SK-N-SH (cell line): ENCODE measurements at regions not wholly inside any gene's neighbourhood (a gene's known extent, or its start where the extent isn't known, plus 50 kb on each side); places are given as distances from the start of the nearest gene placed in this dataset.

Experiments used
- CTCF ChIA-PET: fragments of 300-600, 350-600 bp; formaldehyde crosslinking; extraction: SDS; loops from one replicate; lab custom pipeline; 2021; lab: Yijun Ruan, JAX
- POLR2A ChIA-PET: fragments of 350-600 bp; sonication (Branson Sonifier 250); formaldehyde crosslinking; extraction: SDS; loops from one replicate; lab custom pipeline; 2020; ENCODE audit warnings: antibody characterized with exemption, inconsistent platforms; lab: Yijun Ruan, JAX
- DNase-seq: peaks from one replicate; pipeline ENCODE4 v3.0.0; 2012
- H2AFZ ChIP-seq: fragments of 200-600 bp; sonication (generic); 2 replicates; pipeline ENCODE4 v1.8.1; 2016; ENCODE audit warnings: antibody characterized with exemption, mild to moderate bottlenecking, low read depth
- H3F3A ChIP-seq: fragments of 200-600 bp; sonication (generic); replicated peaks from 2 replicates; pipeline ENCODE3; 2016; ENCODE audit warnings: antibody characterized with exemption, mild to moderate bottlenecking; ENCODE audit not compliant: insufficient read depth
- H3K27ac ChIP-seq, 2 experiments: fragments of 200-500 bp in 1 of 2; fragments of 200-600 bp in 1 of 2; sonication (Bioruptor generic) in 1 of 2; sonication (generic), shearing (Covaris generic) in 1 of 2; 2 replicates each; pipeline versions ENCODE4 v1.5.1 to v1.6.1; 2014 to 2016; ENCODE audit warnings: low read depth in 2 of 2, inconsistent platforms in 1 of 2, low read length in 1 of 2, mild to moderate bottlenecking in 1 of 2, mixed read lengths in 1 of 2
- H3K27me3 ChIP-seq: fragments of 200-600 bp; sonication (generic), shearing (Covaris generic); 2 replicates; pipeline ENCODE4 v1.6.1; 2016; ENCODE audit warnings: mixed run types; ENCODE audit not compliant: insufficient read depth
- H3K36me3 ChIP-seq, 2 experiments: fragments of 200-500 bp in 1 of 2; fragments of 200-600 bp in 1 of 2; sonication (Bioruptor generic) in 1 of 2; sonication (generic) in 1 of 2; replicated peaks in 1 of 2; 2 replicates each; pipeline versions ENCODE3 to v1.5.1; 2014 to 2016; ENCODE audit warnings: low read length in 1 of 2, mild to moderate bottlenecking in 1 of 2; ENCODE audit not compliant: insufficient read depth in 2 of 2, control insufficient read depth in 1 of 2
- H3K4me1 ChIP-seq, 2 experiments: fragments of 200-500 bp in 1 of 2; fragments of 200-600 bp in 1 of 2; sonication (Bioruptor generic) in 1 of 2; sonication (generic), shearing (Covaris generic) in 1 of 2; 2 replicates each; pipeline versions ENCODE4 v1.5.1 to v1.6.1; 2014 to 2016; ENCODE audit warnings: low read depth in 1 of 2, low read length in 1 of 2, mixed run types in 1 of 2; ENCODE audit not compliant: insufficient read depth in 2 of 2, control insufficient read depth in 1 of 2
- H3K4me2 ChIP-seq: fragments of 200-600 bp; sonication (generic), shearing (Covaris generic); 2 replicates; pipeline ENCODE4 v1.6.1; 2017; ENCODE audit warnings: mixed run types
- H3K4me3 ChIP-seq, 2 experiments: fragments of 200-500 bp in 1 of 2; fragments of 200-600 bp in 1 of 2; sonication (Bioruptor generic) in 1 of 2; sonication (generic), shearing (Covaris generic) in 1 of 2; 2 replicates each; pipeline versions ENCODE4 v1.5.1 to v1.8.1; 2014 to 2016; ENCODE audit warnings: low read depth in 2 of 2, inconsistent platforms in 1 of 2, low read length in 1 of 2, mild to moderate bottlenecking in 1 of 2, mixed read lengths in 1 of 2, moderate library complexity in 1 of 2
- H3K79me2 ChIP-seq: fragments of 200-600 bp; sonication (generic); 2 replicates; pipeline ENCODE4 v1.8.1; 2017; ENCODE audit warnings: mild to moderate bottlenecking; ENCODE audit not compliant: insufficient read depth
- H3K9ac ChIP-seq: fragments of 200-600 bp; sonication (generic); 2 replicates; pipeline ENCODE4 v1.6.1; 2017; ENCODE audit warnings: mixed run types
- H3K9me2 ChIP-seq: fragments of 200-600 bp; sonication (generic); 2 replicates; pipeline ENCODE4 v1.6.1; 2017; ENCODE audit warnings: mixed run types
- H3K9me3 ChIP-seq: fragments of 200-600 bp; sonication (generic); 2 replicates; pipeline ENCODE4 v1.6.1; 2017; ENCODE audit warnings: mixed run types, mild to moderate bottlenecking, moderate library complexity
- H4K20me1 ChIP-seq: fragments of 200-600 bp; sonication (generic); 2 replicates; pipeline ENCODE4 v1.6.1; 2017; ENCODE audit warnings: mild to moderate bottlenecking, mixed run types; ENCODE audit not compliant: insufficient read depth
- CHD2 ChIP-seq: fragments of 150-350 bp; IDR thresholded peaks from 2 replicates; pipeline ENCODE4 v1.6.1; 2018; ENCODE audit warnings: low read length; ENCODE audit not compliant: partially characterized antibody
- MEF2A ChIP-seq: IDR thresholded peaks from 2 replicates; pipeline ENCODE4 v1.4.0; 2012; ENCODE audit warnings: low read depth, borderline replicate concordance
- MXI1 ChIP-seq: IDR thresholded peaks from 2 replicates; pipeline ENCODE4 v1.6.1; 2012; ENCODE audit warnings: mild to moderate bottlenecking, low read depth, low read length, improper control_type of control experiment
- RXRA ChIP-seq: IDR thresholded peaks from 2 replicates; pipeline ENCODE4 v1.4.0; 2012; ENCODE audit warnings: low read depth, mild to moderate bottlenecking, borderline replicate concordance
- TEAD4 ChIP-seq: IDR thresholded peaks from 2 replicates; pipeline ENCODE4 v1.4.0; 2012; ENCODE audit warnings: mild to moderate bottlenecking, borderline replicate concordance; ENCODE audit not compliant: insufficient read depth
- WGBS: methylation state at CpG from one replicate; pipeline ENCODE4 v1.1.6; 2017; ENCODE audit warnings: low lambda C conversion rate; 5-methylcytosine and 5-hydroxymethylcytosine counted together
- TF ChIP-seq, protein P1 (sequence below): fragments of 150-350 bp; IDR thresholded peaks from 2 replicates; pipeline ENCODE4 v1.6.1; 2016; ENCODE audit warnings: mild to moderate bottlenecking, low read depth, low read length
- TF ChIP-seq, protein P2 (sequence below): IDR thresholded peaks from 2 replicates; pipeline ENCODE4; 2012

DNA sequence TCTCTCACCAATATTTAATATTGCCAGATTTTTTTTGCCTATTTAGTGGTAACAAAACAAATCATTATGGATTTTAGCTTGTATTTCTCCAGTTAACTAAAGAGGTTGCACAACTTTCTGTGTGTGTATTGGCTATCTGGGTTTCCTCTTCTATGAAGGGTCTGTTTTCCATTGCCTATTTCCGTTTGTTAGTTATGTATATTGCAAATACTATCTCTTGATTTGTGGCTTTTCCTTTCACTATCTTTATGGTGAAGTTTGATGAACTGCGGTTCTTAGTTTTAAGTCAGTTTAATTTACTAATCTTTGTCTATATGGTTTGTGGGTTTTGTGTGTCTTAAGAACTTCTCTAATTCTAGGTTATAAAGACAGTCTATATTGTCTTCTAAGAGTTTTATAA lies 136.3 kb downstream of the CEP120 start:
- H3K36me3 ChIP-seq: no peaks in the 10 kb centered on the region
- no peak overlapping the region for H3K4me3 ChIP-seq
- no peak overlapping the region for H3K27ac ChIP-seq
- no peaks in the 10 kb centered on the region for H4K20me1 ChIP-seq
- POLR2A ChIA-PET: no interaction called here
- H3K9me3 ChIP-seq: no peaks in the 10 kb centered on the region
- no peak for TF ChIP-seq TEAD4
- H3K9me2 ChIP-seq: no peaks in the 10 kb centered on the region
- peaks cover 0 to 8% of the 10 kb centered on the region in 2 experiments; a peak in 2 of 4 replicates for H3K4me1 ChIP-seq
- CTCF ChIA-PET: interaction anchor here (0.6 kb wide), 1 partner anchor 85 kb away, joined by 3 read pairs; no protein-coding TSS in a partner anchor
- WGBS: 89% methylated on average over 2 of the region's 2 CpGs
- H3F3A ChIP-seq: no peaks in the 10 kb centered on the region
- no peak overlapping the region for H3K4me2 ChIP-seq
- no peak for DNase-seq
- H2AFZ ChIP-seq: no peak overlapping the region
- H3K79me2 ChIP-seq: no peaks in the 10 kb centered on the region
- H3K27me3 ChIP-seq: no peaks in the 10 kb centered on the region
- no peak overlapping the region for H3K9ac ChIP-seq

DNA sequence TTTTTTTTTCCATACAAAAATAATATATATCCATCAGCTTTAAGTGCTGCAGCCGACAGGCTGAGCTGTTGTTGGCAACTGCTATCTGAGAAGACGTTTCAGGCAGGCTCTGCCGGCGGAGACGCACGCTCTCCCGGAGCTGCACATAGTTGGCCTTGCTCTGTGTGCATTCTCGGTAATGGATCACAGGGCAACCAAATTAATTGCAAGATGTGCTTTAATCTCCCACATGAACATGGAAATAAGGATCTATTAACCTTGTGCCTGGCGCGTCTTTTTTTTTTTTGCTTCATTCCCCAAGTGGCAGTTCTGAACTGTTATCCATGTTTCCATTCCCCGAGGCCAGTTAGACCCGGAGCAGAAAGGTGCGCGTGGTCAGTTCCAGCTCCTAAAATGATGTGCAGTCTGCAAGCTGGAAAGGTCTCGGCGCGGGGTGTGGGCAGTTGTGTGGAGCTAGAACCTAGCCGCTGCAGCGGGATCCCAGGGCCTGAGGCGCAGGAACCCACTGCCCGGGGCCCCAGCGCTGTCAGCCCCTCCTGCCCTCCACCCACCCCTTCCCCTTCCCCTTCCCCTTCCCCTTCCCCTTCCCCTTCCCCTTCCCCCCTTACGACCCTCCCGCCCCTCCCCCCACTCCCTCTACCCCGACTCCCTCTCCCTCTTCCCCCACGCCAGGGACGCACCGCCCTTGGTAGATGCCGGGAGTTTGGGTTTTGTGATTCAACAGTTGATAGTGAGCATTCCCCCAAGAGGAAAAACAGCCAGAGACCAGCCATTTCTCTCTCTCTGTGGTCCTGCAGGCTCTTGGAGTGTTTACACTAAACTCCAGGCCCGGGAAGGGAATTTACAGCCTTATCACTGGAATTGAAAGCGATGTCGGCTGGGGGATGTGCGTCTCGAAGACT lies 137.8 kb downstream of the CEP120 start:
- H3K4me3 ChIP-seq: peak overlapping the region; percentile 46 to 50; a peak in 3 of 4 replicates
- ChIA-PET CTCF (interaction anchor here (0.7 to 3.1 kb wide), 2 partner anchors 10 to 194 kb away, joined by 3 to 14 read pairs; no protein-coding TSS in a partner anchor), POLR2A (interaction anchor here (0.6 kb wide), 1 partner anchor 232 kb away, joined by 4 read pairs; no protein-coding TSS in a partner anchor)
- TF ChIP-seq CHD2 (peak; percentile 9), MXI1 (0 out of 2 replicates have a peak, but pooled peaks have one; percentile 35)
- TF ChIP-seq, protein P1, sequence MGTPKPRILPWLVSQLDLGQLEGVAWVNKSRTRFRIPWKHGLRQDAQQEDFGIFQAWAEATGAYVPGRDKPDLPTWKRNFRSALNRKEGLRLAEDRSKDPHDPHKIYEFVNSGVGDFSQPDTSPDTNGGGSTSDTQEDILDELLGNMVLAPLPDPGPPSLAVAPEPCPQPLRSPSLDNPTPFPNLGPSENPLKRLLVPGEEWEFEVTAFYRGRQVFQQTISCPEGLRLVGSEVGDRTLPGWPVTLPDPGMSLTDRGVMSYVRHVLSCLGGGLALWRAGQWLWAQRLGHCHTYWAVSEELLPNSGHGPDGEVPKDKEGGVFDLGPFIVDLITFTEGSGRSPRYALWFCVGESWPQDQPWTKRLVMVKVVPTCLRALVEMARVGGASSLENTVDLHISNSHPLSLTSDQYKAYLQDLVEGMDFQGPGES: no peak
- H3K4me2 ChIP-seq: peak overlapping the region; percentile 56
- no peaks in the 10 kb centered on the region for H3F3A ChIP-seq
- H3K27me3 ChIP-seq: no peaks in the 10 kb centered on the region
- no peaks in the 10 kb centered on the region for H3K79me2 ChIP-seq
- peak; percentile 63 for DNase-seq
- peak overlapping the region in 1 of 2 experiments; percentile 50; a peak in 2 of 4 replicates for H3K27ac ChIP-seq
- no peaks in the 10 kb centered on the region for H4K20me1 ChIP-seq
- WGBS: 11% methylated on average over 34 of the region's 34 CpGs
- H3K9ac ChIP-seq: no peak overlapping the region
- no peaks in the 10 kb centered on the region for H3K36me3 ChIP-seq
- H3K4me1 ChIP-seq: peaks cover 0 to 8% of the 10 kb centered on the region in 2 experiments; a peak in 2 of 4 replicates
- 0 out of 2 replicates have a peak overlapping the region, but pooled peaks have one; percentile 52 for H2AFZ ChIP-seq
- no peaks in the 10 kb centered on the region for H3K9me3 ChIP-seq
- H3K9me2 ChIP-seq: no peaks in the 10 kb centered on the region

DNA sequence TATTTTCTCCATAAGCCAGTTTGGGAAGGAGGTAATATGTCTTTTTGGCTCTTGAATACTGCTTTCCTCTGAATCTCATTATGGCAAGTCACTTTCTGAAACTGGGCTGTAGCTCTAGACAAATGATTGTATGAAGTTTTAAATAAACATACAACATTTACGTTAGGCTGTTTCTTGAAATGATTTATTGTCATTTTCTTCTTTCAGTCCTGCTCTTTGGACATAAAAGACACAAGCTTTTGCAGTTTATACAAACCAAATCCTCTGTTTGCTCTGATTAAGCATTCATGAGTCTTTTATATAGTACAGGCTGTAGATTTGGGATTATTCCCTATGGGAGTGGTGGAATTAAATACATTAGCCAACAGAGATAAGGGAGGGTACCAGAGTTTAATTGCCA lies 139.7 kb downstream of the CEP120 start:
- Histone ChIP-seq H3K4me1 (peaks cover 0 to 8% of the 10 kb centered on the region in 2 experiments; a peak in 2 of 4 replicates), H3K79me2 (no peaks in the 10 kb centered on the region), H3K27me3 (no peaks in the 10 kb centered on the region), H3F3A (no peaks in the 10 kb centered on the region), H2AFZ (no peak overlapping the region), H3K4me2 (no peak overlapping the region), H3K36me3 (no peaks in the 10 kb centered on the region), H4K20me1 (no peaks in the 10 kb centered on the region), H3K9me2 (no peaks in the 10 kb centered on the region), H3K9me3 (no peaks in the 10 kb centered on the region), H3K27ac (no peak overlapping the region), H3K4me3 (no peak overlapping the region), H3K9ac (no peak overlapping the region)
- TF ChIP-seq, protein P2, sequence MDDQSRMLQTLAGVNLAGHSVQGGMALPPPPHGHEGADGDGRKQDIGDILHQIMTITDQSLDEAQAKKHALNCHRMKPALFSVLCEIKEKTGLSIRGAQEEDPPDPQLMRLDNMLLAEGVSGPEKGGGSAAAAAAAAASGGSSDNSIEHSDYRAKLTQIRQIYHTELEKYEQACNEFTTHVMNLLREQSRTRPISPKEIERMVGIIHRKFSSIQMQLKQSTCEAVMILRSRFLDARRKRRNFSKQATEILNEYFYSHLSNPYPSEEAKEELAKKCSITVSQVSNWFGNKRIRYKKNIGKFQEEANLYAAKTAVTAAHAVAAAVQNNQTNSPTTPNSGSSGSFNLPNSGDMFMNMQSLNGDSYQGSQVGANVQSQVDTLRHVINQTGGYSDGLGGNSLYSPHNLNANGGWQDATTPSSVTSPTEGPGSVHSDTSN: no peak
- no peak for TF ChIP-seq MEF2A
- no peak for TF ChIP-seq RXRA
- POLR2A ChIA-PET: no interaction called here
- DNase-seq: peak; percentile 37
- CTCF ChIA-PET: interaction anchor here (1.4 to 3.1 kb wide), 2 partner anchors 8 to 140 kb away, joined by 3 to 14 read pairs; partner anchors contain the start of gene CEP120
- WGBS: 63% methylated on average over 1 of the region's 1 CpG
